ENCODE measurements at regions not wholly inside any gene's neighbourhood (a gene's known extent, or its start where the extent isn't known, plus 50 kb on each side); places are given as distances from the start of the nearest gene placed in this dataset.

DNA sequence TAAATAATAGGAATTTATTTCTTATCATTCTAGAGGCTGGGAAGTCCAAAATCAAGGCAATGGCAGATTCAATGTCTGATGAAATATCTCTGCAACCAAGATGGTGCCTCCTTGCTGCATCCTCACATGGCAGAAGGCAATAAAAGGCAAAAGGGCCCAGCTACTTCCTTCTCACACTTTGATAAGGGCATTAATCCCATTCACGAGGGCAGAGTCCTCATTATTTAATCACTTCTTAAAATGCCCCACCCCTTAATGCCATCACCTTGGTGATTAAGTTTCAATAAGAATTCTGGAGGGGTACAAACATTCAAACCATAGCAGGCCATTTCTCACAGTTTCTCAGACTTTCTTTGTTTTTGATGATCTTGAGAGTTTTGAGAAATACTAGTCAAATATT, 145.8 kb upstream of the TSHZ2 start:
- no peak for TF ChIP-seq CTCF (conservative IDR thresholded peaks at IDR 0.05)
- TF ChIP-seq EZH2 (IDR thresholded peaks at IDR 0.05; ENCODE audit: low read depth): no peak
- no peaks in the 10 kb centered on the region for H4K20me1 ChIP-seq (ENCODE audit: insufficient read depth)
- DNase-seq: no peak
- no peaks in the 10 kb centered on the region for H3K79me2 ChIP-seq (ENCODE audit: low read depth)
- no peaks in the 10 kb centered on the region for H3K9me2 ChIP-seq (ENCODE audit: insufficient read depth)
- H3K4me2 ChIP-seq: no peak overlapping the region
- H3K4me1 ChIP-seq (replicated peaks; ENCODE audit: insufficient read depth): no peaks in the 10 kb centered on the region
- no peaks in the 10 kb centered on the region for H3F3A ChIP-seq (ENCODE audit: insufficient read depth, low read depth)
- peaks cover 13% of the 10 kb centered on the region for H3K27me3 ChIP-seq (ENCODE audit: insufficient read depth, low read depth)
- intact Hi-C loops (cut with micrococcal nuclease; ENCODE audit: unreplicated experiment): no loop called here
- no peaks in the 10 kb centered on the region for H3K36me3 ChIP-seq (ENCODE audit: low read depth)
- ChIA-PET CTCF (no interaction called here), POLR2A (ENCODE audit: unreplicated experiment) (no interaction called here)
- BruUV-seq (replicated peaks): no TSS peak
- H3K9me3 ChIP-seq (ENCODE audit: insufficient read depth, low read depth): no peaks in the 10 kb centered on the region
- no peak overlapping the region for H3K27ac ChIP-seq
- no peak overlapping the region for H3K4me3 ChIP-seq
- H2AFZ ChIP-seq: no peak overlapping the region

- Histone ChIP-seq H3K4me1 (replicated peaks; ENCODE audit: insufficient read depth) (no peaks in the 10 kb centered on the region), H3F3A (ENCODE audit: insufficient read depth, low read depth) (no peaks in the 10 kb centered on the region), H3K27me3 (ENCODE audit: insufficient read depth, low read depth) (peaks cover 9% of the 10 kb centered on the region; the same call in 1 of the 2 replicates), H3K36me3 (ENCODE audit: low read depth) (no peaks in the 10 kb centered on the region), H3K9me3 (ENCODE audit: insufficient read depth, low read depth) (no peaks in the 10 kb centered on the region), H3K27ac (no peak overlapping the region), H2AFZ (0 out of 2 replicates have a peak overlapping the region, but pooled peaks have one; percentile 49), H3K9me2 (ENCODE audit: insufficient read depth) (no peaks in the 10 kb centered on the region), H3K4me2 (peak overlapping the region; percentile 47; the same call in 1 of the 2 replicates), H4K20me1 (ENCODE audit: insufficient read depth) (no peaks in the 10 kb centered on the region), H3K4me3 (no peak overlapping the region), H3K79me2 (ENCODE audit: low read depth) (no peaks in the 10 kb centered on the region)
- BruUV-seq (replicated peaks): no TSS peak
- ChIA-PET CTCF (no interaction called here), POLR2A (ENCODE audit: unreplicated experiment) (no interaction called here)
- no peak for TF ChIP-seq CTCF (conservative IDR thresholded peaks at IDR 0.05)
- no peak for TF ChIP-seq EZH2 (IDR thresholded peaks at IDR 0.05; ENCODE audit: low read depth)
- DNase-seq: no peak
- intact Hi-C loops (cut with micrococcal nuclease; ENCODE audit: unreplicated experiment): no loop called here
Observed at GRCh38 chr20:52824494-52825216, 147.5 kb upstream of the TSHZ2 start.

DNA sequence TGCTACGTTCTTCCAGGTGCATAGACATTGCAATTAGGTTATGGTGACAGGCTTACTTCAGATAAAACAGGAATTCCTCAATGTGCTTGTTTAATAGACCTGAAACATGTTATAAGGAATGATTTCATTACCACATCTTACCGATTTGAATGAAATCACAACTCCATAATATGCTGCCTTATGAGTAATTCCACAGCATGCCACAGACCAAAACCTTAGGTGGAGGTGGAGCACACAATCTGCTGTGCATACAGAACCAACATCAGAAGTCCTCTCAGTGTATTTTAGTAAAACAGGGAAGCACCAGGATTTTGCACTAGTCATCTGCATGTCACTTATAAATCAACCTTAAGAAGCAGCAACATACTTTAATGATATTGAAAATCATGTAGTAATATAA, 148.9 kb upstream of the TSHZ2 start:
- no peak overlapping the region for H3K27ac ChIP-seq
- H3K4me2 ChIP-seq: no peak overlapping the region
- ChIA-PET POLR2A (ENCODE audit: unreplicated experiment) (no interaction called here), CTCF (no interaction called here)
- no peaks in the 10 kb centered on the region for H3K4me1 ChIP-seq (replicated peaks; ENCODE audit: insufficient read depth)
- no peaks in the 10 kb centered on the region for H3K36me3 ChIP-seq (ENCODE audit: low read depth)
- no peak overlapping the region for H2AFZ ChIP-seq
- no TSS peak for BruUV-seq (replicated peaks)
- no peaks in the 10 kb centered on the region for H4K20me1 ChIP-seq (ENCODE audit: insufficient read depth)
- H3F3A ChIP-seq (ENCODE audit: insufficient read depth, low read depth): no peaks in the 10 kb centered on the region
- intact Hi-C loops (cut with micrococcal nuclease; ENCODE audit: unreplicated experiment): no loop called here
- H3K4me3 ChIP-seq: no peak overlapping the region
- TF ChIP-seq CTCF (conservative IDR thresholded peaks at IDR 0.05) (no peak), EZH2 (IDR thresholded peaks at IDR 0.05; ENCODE audit: low read depth) (no peak)
- H3K27me3 ChIP-seq (ENCODE audit: insufficient read depth, low read depth): peaks cover 13% of the 10 kb centered on the region; the same call in 1 of the 2 replicates
- H3K9me2 ChIP-seq (ENCODE audit: insufficient read depth): no peaks in the 10 kb centered on the region
- H3K9me3 ChIP-seq (ENCODE audit: insufficient read depth, low read depth): no peaks in the 10 kb centered on the region
- H3K79me2 ChIP-seq (ENCODE audit: low read depth): no peaks in the 10 kb centered on the region
- DNase-seq: no peak

All from PC-9 (cell line).